IMR-90 (cell line): ENCODE measurements at regions not wholly inside any gene's neighbourhood (a gene's known extent, or its start where the extent isn't known, plus 50 kb on each side); places are given as distances from the start of the nearest gene placed in this dataset.

Experiments used
- ATAC-seq: fragments of 200-7000 bp; cut with Tn5 transposase; 2 replicates; pipeline ENCODE4 v1.9.1; 2020; ENCODE audit warnings: low read depth, mild to moderate bottlenecking, moderate library complexity
- BruUV-seq: library from RNA; stranded (reverse); fragments of 400-500 nt; replicated peaks from 2 replicates; lab custom pipeline; 2021; lab: Mats Ljungman, UMichigan
- CTCF ChIA-PET: fragments of 300-600 bp; formaldehyde crosslinking; extraction: SDS; loops from one replicate; lab custom pipeline; 2021; ENCODE audit warnings: antibody characterized with exemption; lab: Yijun Ruan, JAX
- POLR2A ChIA-PET: fragments of 300-600 bp; sonication (Branson Sonifier 250); formaldehyde crosslinking; loops from one replicate; lab custom pipeline; 2022; ENCODE audit warnings: antibody characterized with exemption; ENCODE audit not compliant: unreplicated experiment; lab: Charles Lee
- DNase-seq: peaks from one replicate; pipeline ENCODE4 v3.0.0; 2013
- H2AFZ ChIP-seq: replicated peaks from 2 replicates; pipeline ENCODE3; 2013; ENCODE audit warnings: low read length, mild to moderate bottlenecking; ENCODE audit not compliant: poor library complexity
- H2AK5ac ChIP-seq: 2 replicates; pipeline ENCODE4 v1.6.1; 2013; ENCODE audit warnings: low read depth, low read length, inconsistent platforms
- H2AK9ac ChIP-seq: replicated peaks from 2 replicates; pipeline ENCODE3; 2013; ENCODE audit warnings: mild to moderate bottlenecking, low read depth, low read length, moderate library complexity; ENCODE audit not compliant: poor library complexity
- H2BK120ac ChIP-seq: 2 replicates; pipeline ENCODE4 v1.6.1; 2013; ENCODE audit warnings: low read depth, low read length, inconsistent platforms
- H2BK15ac ChIP-seq: 3 replicates; pipeline ENCODE4 v1.6.1; 2013; ENCODE audit warnings: low read depth, low read length, inconsistent platforms
- H2BK20ac ChIP-seq: 2 replicates; pipeline ENCODE4 v1.6.1; 2013; ENCODE audit warnings: low read depth, mild to moderate bottlenecking, inconsistent platforms, low read length, moderate library complexity
- H2BK5ac ChIP-seq: 2 replicates; pipeline ENCODE4 v1.6.1; 2013; ENCODE audit warnings: mild to moderate bottlenecking, low read depth, low read length, inconsistent platforms; ENCODE audit not compliant: poor library complexity, severe bottlenecking
- H3K14ac ChIP-seq: replicated peaks from 2 replicates; pipeline ENCODE4 v1.6.1; 2013; ENCODE audit warnings: low read depth, low read length, inconsistent platforms
- H3K18ac ChIP-seq: 2 replicates; pipeline ENCODE4 v1.6.1; 2013; ENCODE audit warnings: low read depth, low read length, control low read depth
- H3K23ac ChIP-seq: 2 replicates; pipeline ENCODE4 v1.6.1; 2013; ENCODE audit warnings: low read depth, low read length, inconsistent platforms
- H3K27ac ChIP-seq: 2 replicates; pipeline ENCODE4 v1.5.1; 2013; ENCODE audit warnings: mild to moderate bottlenecking, control low read depth, low read length; ENCODE audit not compliant: insufficient read depth
- H3K27me3 ChIP-seq: 2 replicates; pipeline ENCODE4 v1.6.1; 2013; ENCODE audit warnings: low read length; ENCODE audit not compliant: control insufficient read depth, insufficient read depth
- H3K36me3 ChIP-seq: 2 replicates; pipeline ENCODE4 v1.6.1; 2013; ENCODE audit warnings: low read length, mixed read lengths; ENCODE audit not compliant: control insufficient read depth, insufficient read depth
- H3K4ac ChIP-seq: 2 replicates; pipeline ENCODE4 v1.6.1; 2013; ENCODE audit warnings: low read depth, low read length, inconsistent platforms
- H3K4me1 ChIP-seq: 2 replicates; pipeline ENCODE4 v1.6.1; 2013; ENCODE audit warnings: low read length, mixed read lengths; ENCODE audit not compliant: control insufficient read depth, insufficient read depth
- H3K4me2 ChIP-seq: 2 replicates; pipeline ENCODE4 v1.6.1; 2013; ENCODE audit warnings: low read depth, mild to moderate bottlenecking, control low read depth, low read length, moderate library complexity
- H3K4me3 ChIP-seq: 2 replicates; pipeline ENCODE4 v1.5.1; 2013; ENCODE audit warnings: low read depth, mild to moderate bottlenecking, control low read depth, low read length, moderate library complexity; ENCODE audit not compliant: insufficient read depth
- H3K56ac ChIP-seq: 2 replicates; pipeline ENCODE4 v1.6.1; 2013; ENCODE audit warnings: low read length, inconsistent platforms; ENCODE audit not compliant: insufficient read depth; ENCODE audit errors: extremely low read depth
- H3K79me1 ChIP-seq, 2 experiments: 2 replicates each; pipeline ENCODE4 v1.6.1; 2013; ENCODE audit warnings: low read length in 2 of 2, inconsistent platforms in 1 of 2, low read depth in 1 of 2
- H3K9ac ChIP-seq: 2 replicates; pipeline ENCODE4 v1.6.1; 2013; ENCODE audit warnings: low read depth, low read length, control low read depth
- H3K9me1 ChIP-seq: 2 replicates; pipeline ENCODE4 v1.6.1; 2013; ENCODE audit warnings: low read length, inconsistent platforms; ENCODE audit not compliant: insufficient read depth
- H3K9me3 ChIP-seq: 2 replicates; pipeline ENCODE4 v1.6.1; 2013; ENCODE audit warnings: low read length; ENCODE audit not compliant: control insufficient read depth, insufficient read depth
- H4K20me1 ChIP-seq: 2 replicates; pipeline ENCODE4 v1.6.1; 2013; ENCODE audit warnings: low read length, inconsistent platforms; ENCODE audit not compliant: insufficient read depth
- H4K5ac ChIP-seq: 2 replicates; pipeline ENCODE4 v1.6.1; 2013; ENCODE audit warnings: mild to moderate bottlenecking, low read depth, low read length, control low read depth
- H4K8ac ChIP-seq, 2 experiments: 2 replicates each; pipeline ENCODE4 v1.6.1; 2013; ENCODE audit warnings: low read depth in 2 of 2, low read length in 2 of 2, control low read depth in 1 of 2, inconsistent platforms in 1 of 2
- H4K91ac ChIP-seq: 2 replicates; pipeline ENCODE4 v1.6.1; 2013; ENCODE audit warnings: low read depth, low read length, inconsistent platforms; ENCODE audit not compliant: insufficient read depth
- BHLHE40 ChIP-seq: fragments of 150-350 bp; IDR thresholded peaks from 2 replicates; pipeline ENCODE4 v1.6.1; 2016; ENCODE audit warnings: mild to moderate bottlenecking, low read depth, low read length
- CHD1 ChIP-seq: IDR thresholded peaks from 2 replicates; pipeline ENCODE4 v1.6.1; 2012; ENCODE audit warnings: low read depth, low read length, improper control_type of control experiment
- ELK1 ChIP-seq: fragments of 150-350 bp; IDR thresholded peaks from 2 replicates; pipeline ENCODE4 v1.6.1; 2016; ENCODE audit warnings: low read depth, mild to moderate bottlenecking, low read length, moderate library complexity, borderline replicate concordance
- FOS ChIP-seq: fragments of 150-350 bp; IDR thresholded peaks from 2 replicates; pipeline ENCODE4 v1.6.1; 2016; ENCODE audit warnings: low read depth, low read length
- MAFK ChIP-seq: IDR thresholded peaks from 2 replicates; pipeline ENCODE4 v1.6.1; 2012; ENCODE audit warnings: low read depth, low read length, improper control_type of control experiment
- MAZ ChIP-seq: IDR thresholded peaks from 2 replicates; pipeline ENCODE4 v1.6.1; 2012; ENCODE audit warnings: low read depth, mild to moderate bottlenecking, low read length, improper control_type of control experiment, moderate library complexity, borderline replicate concordance
- MXI1 ChIP-seq: IDR thresholded peaks from 2 replicates; pipeline ENCODE4 v1.6.1; 2012; ENCODE audit warnings: low read depth, mild to moderate bottlenecking, low read length, moderate library complexity, borderline replicate concordance
- NFE2L2 ChIP-seq: fragments of 150-350 bp; IDR thresholded peaks from 2 replicates; pipeline ENCODE4 v1.6.1; 2016; ENCODE audit warnings: low read depth, mild to moderate bottlenecking, low read length
- POLR2A ChIP-seq: IDR thresholded peaks from 2 replicates; pipeline ENCODE4 v1.6.1; 2012; ENCODE audit warnings: mild to moderate bottlenecking, low read depth, low read length
- RAD21 ChIP-seq: IDR thresholded peaks from 2 replicates; pipeline ENCODE4 v1.6.1; 2012; ENCODE audit warnings: low read length, improper control_type of control experiment
- RCOR1 ChIP-seq: IDR thresholded peaks from 2 replicates; pipeline ENCODE4 v1.6.1; 2012; ENCODE audit warnings: mild to moderate bottlenecking, low read length, improper control_type of control experiment; ENCODE audit not compliant: insufficient replicate concordance
- RFX5 ChIP-seq: IDR thresholded peaks from 2 replicates; pipeline ENCODE4 v1.8.0; 2012; ENCODE audit warnings: low read depth, mild to moderate bottlenecking, low read length, moderate library complexity
- SMC3 ChIP-seq: fragments of 150-350 bp; IDR thresholded peaks from 2 replicates; pipeline ENCODE4 v1.6.1; 2016; ENCODE audit warnings: low read depth, mild to moderate bottlenecking, antibody characterized with exemption, low read length, moderate library complexity
- WGBS, 2 experiments: methylation state at CpG; one replicate each; pipeline versions ENCODE4 v1.1.5 to v1.1.7; 2013; ENCODE audit warnings: missing lambda C conversion rate in 2 of 2; ENCODE audit not compliant: insufficient read length in 1 of 2; ENCODE audit errors: extremely low coverage in 2 of 2; 5-methylcytosine and 5-hydroxymethylcytosine counted together
- dilution Hi-C: fragments of 300-500 bp; cut with HindIII; formaldehyde crosslinking; loops from one replicate; pipeline ENCODE4 v1.14.3; 2018; ENCODE audit warnings: low sequenced_read_pairs; ENCODE audit not compliant: unreplicated experiment
- in situ Hi-C: fragments of 300-500 bp; cut with MboI; formaldehyde crosslinking; loops from 3 replicates; pipeline ENCODE4 v1.14.3; 2019; ENCODE audit warnings: low sequenced_read_pairs, inconsistent platforms, mixed read lengths
- intact Hi-C: fragments of 100-400 bp; cut with micrococcal nuclease; formaldehyde crosslinking; loops from 2 replicates; pipeline ENCODE4 v1.10.0; 2022
- TF ChIP-seq, protein P1 (sequence below): conservative IDR thresholded peaks from 2 replicates; pipeline ENCODE4 v1.5.1; 2012; ENCODE audit warnings: mild to moderate bottlenecking, low read depth, low read length, improper control_type of control experiment
- TF ChIP-seq, protein P2 (sequence below): fragments of 150-350 bp; IDR thresholded peaks from 2 replicates; pipeline ENCODE4 v1.6.1; 2017; ENCODE audit warnings: mild to moderate bottlenecking, antibody characterized with exemption, low read length, low read depth

DNA sequence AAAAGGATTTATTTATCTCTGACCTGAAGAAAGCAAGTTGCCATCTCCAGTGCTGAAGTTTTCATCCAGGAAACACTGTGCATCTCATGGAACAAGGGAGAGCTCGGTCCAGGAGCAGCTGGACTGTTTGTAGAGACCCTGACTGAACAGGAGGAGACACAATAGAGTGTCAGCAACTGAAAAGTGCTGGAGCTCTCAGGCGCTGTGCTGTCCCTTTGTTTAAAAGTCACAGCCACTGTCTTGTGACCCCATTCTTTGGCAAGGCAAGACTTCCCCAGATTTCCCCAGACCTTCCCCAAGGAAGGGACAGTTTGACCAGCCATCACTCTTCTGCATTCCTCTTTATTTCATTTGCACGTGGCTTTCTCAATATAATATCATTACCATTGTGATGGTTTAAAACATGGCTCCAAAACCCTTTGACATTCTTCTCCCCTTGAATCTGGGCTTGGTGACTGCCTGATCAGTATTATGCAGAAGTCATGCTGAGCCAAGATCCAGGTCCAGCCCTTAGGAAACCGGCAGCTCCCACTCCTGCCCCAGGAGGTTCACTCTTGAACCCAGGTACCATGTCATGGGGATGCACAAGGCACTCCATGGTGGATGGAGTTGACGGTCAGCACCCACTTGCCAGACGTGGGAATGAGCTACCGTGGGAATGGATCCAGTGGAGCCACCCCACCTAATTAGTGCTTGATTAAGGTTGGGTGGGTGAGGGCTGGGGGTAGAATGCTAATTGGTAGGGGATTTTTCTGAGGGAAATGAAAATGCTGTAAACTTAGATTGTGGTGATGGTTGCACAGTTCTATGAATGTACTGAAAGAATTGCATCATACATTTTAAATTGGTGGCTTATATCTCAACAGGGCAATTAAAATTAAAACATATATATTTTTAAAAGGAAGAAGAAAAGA, 497.9 kb upstream of the RAB6C start:
- Histone ChIP-seq H4K8ac (no peak overlapping the region), H2AK5ac (no peak overlapping the region), H3K4me2 (no peak overlapping the region), H3K9me1 (no peaks in the 10 kb centered on the region), H3K27ac (no peak overlapping the region), H2BK5ac (no peak overlapping the region), H3K36me3 (no peaks in the 10 kb centered on the region), H2BK15ac (no peak overlapping the region), H3K27me3 (no peaks in the 10 kb centered on the region), H4K5ac (no peak overlapping the region), H4K20me1 (no peaks in the 10 kb centered on the region), H2BK20ac (no peak overlapping the region), H3K14ac (no peak overlapping the region), H2AFZ (no peak overlapping the region), H3K4me1 (no peaks in the 10 kb centered on the region), H3K4ac (no peak overlapping the region), H3K79me1 (no peaks in the 10 kb centered on the region), H3K9me3 (peaks cover 39% of the 10 kb centered on the region), H3K23ac (no peak overlapping the region), H3K18ac (no peak overlapping the region), H3K56ac (no peak overlapping the region), H4K91ac (no peak overlapping the region), H3K4me3 (no peak overlapping the region), H3K9ac (no peak overlapping the region), H2AK9ac (no peak overlapping the region), H2BK120ac (no peak overlapping the region)
- DNase-seq (no peak), ATAC-seq (no peak)
- in situ Hi-C loops, result no loop called here
- intact Hi-C loops, result no loop called here
- POLR2A ChIA-PET, result no interaction called here
- WGBS, 2 experiments, result 27% methylated on average over 3 of the region's 7 CpGs; no CpG with 5 or more reads in 1 of the 2 experiments
- dilution Hi-C loops, result no loop called here
- CTCF ChIA-PET, result no interaction called here
- no TSS peak for BruUV-seq
- TF ChIP-seq SMC3 (no peak), MAFK (no peak), MXI1 (no peak), BHLHE40 (no peak), MAZ (no peak), FOS (no peak), ELK1 (no peak), CHD1 (no peak), NFE2L2 (no peak), RFX5 (no peak), POLR2A (no peak), RCOR1 (no peak), RAD21 (no peak)
- TF ChIP-seq, protein P1, sequence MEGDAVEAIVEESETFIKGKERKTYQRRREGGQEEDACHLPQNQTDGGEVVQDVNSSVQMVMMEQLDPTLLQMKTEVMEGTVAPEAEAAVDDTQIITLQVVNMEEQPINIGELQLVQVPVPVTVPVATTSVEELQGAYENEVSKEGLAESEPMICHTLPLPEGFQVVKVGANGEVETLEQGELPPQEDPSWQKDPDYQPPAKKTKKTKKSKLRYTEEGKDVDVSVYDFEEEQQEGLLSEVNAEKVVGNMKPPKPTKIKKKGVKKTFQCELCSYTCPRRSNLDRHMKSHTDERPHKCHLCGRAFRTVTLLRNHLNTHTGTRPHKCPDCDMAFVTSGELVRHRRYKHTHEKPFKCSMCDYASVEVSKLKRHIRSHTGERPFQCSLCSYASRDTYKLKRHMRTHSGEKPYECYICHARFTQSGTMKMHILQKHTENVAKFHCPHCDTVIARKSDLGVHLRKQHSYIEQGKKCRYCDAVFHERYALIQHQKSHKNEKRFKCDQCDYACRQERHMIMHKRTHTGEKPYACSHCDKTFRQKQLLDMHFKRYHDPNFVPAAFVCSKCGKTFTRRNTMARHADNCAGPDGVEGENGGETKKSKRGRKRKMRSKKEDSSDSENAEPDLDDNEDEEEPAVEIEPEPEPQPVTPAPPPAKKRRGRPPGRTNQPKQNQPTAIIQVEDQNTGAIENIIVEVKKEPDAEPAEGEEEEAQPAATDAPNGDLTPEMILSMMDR, result no peak
- TF ChIP-seq, protein P2, sequence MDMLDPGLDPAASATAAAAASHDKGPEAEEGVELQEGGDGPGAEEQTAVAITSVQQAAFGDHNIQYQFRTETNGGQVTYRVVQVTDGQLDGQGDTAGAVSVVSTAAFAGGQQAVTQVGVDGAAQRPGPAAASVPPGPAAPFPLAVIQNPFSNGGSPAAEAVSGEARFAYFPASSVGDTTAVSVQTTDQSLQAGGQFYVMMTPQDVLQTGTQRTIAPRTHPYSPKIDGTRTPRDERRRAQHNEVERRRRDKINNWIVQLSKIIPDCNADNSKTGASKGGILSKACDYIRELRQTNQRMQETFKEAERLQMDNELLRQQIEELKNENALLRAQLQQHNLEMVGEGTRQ, result no peak
